HG03439 (cell line): ENCODE measurements at regions not wholly inside any gene's neighbourhood (a gene's known extent, or its start where the extent isn't known, plus 50 kb on each side); places are given as distances from the start of the nearest gene placed in this dataset.
A peak's percentile ranks its signal among the peaks of the same experiment; 100 is the strongest.

ENCODE experiments used
- ATAC-seq: cut with Tn5 transposase; IDR thresholded peaks from one replicate; pipeline ENCODE4 v1.9.1; 2021; ENCODE audit warnings: mild to moderate bottlenecking, moderate library complexity; ENCODE audit not compliant: unreplicated experiment

DNA sequence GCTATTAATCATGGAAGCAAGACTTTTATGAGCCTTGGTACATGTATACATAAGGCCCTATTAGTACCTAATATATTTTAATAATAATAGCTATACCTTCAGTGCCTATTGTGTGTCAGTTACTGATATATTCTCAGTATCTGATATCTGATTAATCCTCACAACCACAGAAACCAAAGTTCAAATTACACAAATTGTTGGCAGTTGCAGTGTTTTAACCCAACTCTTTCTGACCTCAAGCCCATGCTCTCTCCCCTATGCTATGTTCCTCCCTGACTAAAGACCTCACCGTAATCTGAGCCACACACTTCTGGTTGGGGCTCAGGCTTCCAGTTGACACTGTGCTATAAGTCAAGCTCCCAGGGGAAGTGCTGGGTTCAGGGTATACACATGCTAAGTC lies 214.4 kb downstream of the SPTSSA start:
- no peak for ATAC-seq

DNA sequence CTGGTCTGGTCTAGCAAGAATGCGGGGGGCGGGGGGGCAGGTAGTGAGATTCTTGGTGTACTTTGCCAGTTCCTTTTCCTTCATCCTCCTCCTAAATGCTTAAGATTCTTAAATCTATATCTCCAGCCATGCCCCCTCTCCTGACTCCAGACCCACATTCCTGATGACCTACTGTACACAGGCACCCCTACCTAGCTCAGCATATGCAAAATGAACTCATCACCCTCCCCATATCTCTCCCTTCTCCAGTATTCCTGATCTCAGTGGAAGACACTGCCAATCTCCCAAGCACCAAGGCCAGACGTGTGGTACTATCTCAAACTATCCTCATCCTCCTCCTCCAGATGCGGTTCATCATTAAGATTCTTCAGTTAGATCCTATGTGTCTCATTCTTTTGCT lies 215.8 kb downstream of the SPTSSA start:
- ATAC-seq = no peak

DNA sequence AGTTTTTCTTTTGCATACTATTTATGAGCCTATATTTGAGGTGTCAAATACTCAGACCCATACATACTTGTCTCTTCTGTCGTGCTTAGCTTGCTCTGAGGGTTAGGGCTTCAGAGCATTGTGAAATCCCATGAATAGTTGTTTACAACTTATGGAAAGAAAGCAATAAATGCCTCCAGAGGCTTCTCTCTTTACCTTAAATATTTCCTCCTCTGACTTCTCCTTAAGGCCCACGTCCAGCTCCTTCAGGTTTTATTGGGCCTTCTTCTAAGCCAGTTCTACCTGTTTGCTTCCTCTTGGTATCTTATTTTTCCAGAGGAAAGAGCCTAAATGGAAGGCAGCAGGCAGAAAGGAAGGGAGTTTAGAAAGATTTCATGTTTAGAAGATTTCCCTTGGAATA lies 218.6 kb downstream of the SPTSSA start:
- ATAC-seq = no peak

DNA sequence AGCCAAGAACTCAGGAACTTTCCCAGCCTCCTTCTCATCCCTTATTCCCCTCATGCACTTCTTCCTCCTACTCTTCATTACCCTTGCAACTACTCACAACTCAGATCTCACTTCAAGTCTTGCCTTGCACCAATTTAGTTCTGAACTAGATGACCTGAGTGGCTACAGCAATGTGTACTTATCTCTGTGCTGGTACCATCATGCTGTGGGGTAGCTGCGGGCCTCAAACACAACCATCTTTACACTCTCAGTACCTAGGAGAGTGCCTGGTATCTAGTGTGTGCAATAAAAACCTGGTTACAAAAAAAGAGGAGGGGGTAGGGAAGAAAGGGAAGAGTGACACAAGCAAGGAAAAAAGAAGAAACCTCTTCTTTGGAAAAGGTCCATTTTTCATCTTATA lies 219.0 kb downstream of the SPTSSA start:
- no peak for ATAC-seq

DNA sequence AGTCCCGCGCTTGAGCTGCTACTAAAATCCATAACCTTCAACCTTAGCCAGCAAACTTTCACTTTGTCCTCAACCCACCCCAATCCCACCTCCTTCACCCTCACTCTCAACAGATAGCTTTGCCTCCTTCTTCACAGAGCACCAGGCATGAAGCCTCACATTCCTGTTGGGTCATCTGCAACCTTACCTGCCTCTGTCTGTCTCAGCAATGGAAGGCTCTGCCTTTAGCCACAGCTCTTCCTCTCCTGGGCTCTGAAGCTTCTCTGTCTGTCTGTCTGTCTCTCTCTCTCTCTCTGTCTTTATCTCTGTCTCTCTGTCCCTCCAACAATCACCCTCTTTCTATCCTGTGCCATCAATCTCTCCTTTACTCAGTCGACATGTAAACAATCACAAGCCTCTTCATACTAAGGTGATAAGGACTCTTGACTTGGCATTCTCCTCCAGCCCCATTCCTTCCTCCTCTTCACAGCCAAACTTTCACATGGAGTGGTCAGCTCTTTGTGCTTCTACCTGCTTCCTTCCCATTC lies 220.8 kb downstream of the SPTSSA start:
- no peak for ATAC-seq

DNA sequence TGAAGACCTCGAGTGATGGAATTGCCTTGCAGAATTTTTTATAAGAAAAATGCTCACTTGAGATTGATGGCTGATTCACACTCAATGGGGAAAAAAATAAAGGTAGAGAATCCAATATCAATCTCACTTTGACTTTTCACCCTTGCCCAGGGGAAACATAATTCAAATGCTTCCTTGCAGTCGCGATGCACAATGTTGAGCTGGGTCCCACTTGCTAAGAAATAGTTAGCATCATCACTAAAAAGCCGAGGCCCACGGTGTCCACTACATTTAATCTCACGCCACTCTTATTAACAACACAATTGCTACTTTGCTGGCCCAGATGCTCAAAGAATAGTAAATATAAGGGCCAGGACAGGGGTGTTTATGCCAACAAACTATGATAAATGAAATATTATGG lies 223.4 kb downstream of the SPTSSA start:
- ATAC-seq = no peak

DNA sequence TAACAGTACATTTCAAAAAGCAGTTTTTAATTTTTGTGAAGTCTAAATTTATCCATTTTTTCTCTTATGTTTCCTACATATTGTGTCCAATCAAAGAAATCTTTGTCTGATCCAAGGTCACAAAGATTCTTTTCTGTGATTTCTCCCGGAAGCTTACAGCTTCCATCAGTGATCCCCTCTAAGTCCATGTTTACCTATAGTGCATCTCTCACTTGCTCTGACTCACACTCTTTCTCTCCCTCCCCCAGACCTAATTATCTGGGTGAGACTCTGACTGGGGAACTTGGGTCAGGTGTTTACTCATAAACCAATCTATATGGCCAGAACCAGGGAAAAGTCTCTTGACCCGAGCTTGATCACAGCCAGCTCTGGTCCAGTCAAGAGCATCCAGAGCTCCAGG lies 224.4 kb downstream of the SPTSSA start:
- ATAC-seq = no peak

DNA sequence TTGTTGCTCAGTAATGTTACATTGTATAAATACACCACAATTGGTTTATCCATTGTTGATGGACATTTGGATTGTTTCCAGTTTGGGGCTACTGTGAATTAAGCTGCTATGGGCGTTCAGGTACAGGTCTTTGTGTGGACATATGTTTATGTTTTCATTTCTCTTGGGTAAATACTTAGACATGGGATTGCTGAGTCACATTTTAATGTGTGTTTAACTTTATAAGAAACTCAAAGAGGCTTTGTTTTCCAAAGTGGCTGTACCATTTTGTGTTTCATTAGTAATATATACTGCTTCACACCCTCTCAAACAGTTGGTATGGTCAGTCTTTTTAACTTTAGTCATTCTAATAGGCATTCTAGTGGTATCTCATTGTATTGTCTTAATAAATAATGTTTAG lies 225.0 kb downstream of the SPTSSA start:
- no peak for ATAC-seq

DNA sequence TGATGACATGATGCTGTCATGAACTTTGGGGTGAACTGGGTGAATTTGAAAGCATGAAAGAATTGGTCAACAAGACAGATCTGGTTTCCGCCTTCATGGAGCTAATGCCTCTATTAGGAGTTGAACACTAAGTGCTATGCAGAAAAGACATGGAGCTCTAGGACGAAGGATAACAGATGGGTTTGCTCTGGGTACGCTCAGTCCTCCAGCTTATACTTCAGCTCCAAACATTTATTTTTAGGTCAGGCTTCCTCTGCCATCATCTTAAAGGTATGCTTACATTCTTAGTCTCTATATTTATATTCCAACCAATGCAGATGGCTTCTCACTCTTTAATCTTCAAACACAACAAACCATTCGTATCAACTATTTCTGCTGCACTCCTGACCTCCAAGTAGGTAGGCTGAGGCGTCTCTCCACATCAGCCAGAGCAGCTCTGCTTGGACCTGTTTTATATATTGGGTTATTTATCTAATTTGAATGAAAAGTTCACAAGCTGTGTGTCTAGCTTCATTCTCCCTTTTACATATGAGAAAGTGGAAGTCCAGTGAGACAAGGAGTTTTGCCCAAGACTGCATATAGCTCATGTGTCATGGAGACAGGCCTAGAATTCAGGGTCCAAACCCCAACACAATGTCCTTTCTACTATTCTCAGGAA lies 226.3 kb downstream of the SPTSSA start:
- ATAC-seq = no peak

DNA sequence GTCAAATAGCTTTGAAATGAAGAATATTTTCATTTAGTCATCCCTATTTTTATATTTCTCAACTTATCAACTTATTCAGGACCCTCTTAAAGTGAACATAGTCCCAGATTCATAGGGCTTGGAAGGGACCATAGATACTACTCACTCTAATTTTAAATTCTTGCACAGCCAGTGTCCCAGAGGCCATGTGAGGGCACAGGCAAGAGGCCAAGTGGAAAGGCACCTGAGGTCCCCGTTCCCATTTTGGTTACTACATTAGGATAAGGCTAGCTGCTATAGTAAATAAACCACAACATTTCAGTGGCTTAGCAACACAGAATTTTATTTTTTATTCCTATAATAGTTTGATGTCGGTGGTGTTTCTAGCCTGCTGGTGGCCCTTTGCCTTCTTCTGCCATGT lies 227.8 kb downstream of the SPTSSA start:
- no peak for ATAC-seq

DNA sequence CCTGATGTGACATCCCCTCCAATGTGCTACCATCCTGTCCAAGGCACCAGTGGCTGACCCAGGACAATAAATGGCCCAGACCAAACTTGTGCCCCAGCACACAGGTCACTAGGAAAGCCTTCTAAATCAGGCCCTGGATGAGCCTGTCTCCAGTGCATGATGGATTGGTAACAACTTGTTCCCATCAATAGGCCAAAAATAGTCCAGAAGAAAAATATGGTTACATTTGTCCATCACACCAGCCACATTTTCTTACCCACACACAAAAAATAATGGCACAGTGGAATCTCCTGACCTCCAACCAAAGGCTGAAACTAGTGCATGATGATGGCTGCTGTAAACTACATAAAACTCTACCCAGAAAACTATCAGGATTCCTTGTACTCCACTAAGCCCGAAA lies 228.4 kb downstream of the SPTSSA start:
- ATAC-seq = no peak

DNA sequence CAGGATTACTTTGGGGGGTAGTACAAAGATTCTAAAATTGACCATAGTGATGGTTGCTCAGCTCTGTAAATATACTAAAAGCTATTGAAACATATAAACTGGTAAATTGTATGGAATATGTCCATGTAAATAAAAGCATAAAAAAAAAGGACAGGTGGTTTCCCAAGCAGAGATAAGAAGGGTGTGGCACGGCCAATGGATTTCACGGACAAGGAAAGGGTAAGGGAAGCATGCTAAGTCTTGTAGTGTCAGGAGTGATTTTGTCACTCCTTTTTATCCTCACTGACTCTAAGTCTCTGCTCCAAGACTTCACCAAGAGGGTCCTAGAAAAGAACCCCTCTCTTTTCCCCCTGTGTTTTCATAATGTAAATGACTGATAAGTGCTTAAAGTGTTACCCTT lies 229.2 kb downstream of the SPTSSA start:
- no peak for ATAC-seq

DNA sequence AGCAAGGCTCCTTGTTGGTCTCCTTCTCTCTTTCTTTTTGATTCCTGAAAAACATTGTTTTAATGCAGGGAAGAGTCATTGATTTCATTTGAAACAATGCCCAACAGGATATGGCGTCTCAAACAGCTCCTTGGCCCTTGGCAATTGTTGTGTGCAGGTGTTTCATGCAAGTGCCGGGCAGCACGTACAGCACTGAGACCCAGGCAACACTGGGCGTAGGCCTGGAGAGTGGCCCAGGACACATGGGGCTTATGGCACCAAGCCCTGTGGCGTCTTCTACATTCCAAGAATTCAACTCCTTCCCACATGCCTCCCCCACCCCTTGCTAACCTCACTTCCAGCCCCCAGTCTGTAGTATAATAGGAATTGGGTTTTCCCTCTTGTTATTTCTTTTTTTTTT lies 230.4 kb downstream of the SPTSSA start:
- no peak for ATAC-seq

DNA sequence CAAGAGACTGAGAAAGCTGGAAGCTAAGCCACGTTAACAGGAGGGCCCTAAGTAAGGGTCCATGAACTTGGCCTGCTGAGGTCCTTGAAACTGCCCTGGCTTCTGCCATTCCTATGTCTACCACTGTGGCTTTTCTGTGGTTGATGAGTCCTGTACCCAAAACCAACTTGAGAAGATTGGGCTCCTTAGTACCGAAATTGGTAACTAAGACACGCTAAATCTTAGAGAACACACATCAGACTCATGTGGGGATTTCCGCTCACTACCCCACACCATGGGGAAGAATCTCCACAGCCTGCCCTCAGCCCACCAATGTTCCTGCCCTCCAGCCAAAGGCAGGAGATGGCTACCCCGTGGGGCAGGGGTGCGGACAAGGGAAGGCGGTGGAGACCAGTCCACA lies 232.9 kb downstream of the SPTSSA start:
- no peak for ATAC-seq

DNA sequence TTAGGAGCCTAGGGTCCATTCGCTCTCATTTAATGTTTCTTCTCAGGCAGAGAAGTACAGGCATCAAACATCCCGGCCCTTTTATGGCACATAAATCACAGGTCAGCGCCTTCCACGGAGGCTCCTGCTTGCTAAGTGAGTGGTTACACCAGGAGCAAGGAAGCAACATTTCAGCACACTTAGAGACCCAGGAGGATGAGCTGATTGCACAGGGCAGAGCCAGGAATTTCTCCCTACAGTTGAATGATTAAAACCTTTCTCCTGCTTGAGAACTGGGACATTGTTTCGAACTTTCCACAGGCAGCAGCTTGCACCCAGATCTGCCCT lies 233.4 kb downstream of the SPTSSA start:
- ATAC-seq = no peak

DNA sequence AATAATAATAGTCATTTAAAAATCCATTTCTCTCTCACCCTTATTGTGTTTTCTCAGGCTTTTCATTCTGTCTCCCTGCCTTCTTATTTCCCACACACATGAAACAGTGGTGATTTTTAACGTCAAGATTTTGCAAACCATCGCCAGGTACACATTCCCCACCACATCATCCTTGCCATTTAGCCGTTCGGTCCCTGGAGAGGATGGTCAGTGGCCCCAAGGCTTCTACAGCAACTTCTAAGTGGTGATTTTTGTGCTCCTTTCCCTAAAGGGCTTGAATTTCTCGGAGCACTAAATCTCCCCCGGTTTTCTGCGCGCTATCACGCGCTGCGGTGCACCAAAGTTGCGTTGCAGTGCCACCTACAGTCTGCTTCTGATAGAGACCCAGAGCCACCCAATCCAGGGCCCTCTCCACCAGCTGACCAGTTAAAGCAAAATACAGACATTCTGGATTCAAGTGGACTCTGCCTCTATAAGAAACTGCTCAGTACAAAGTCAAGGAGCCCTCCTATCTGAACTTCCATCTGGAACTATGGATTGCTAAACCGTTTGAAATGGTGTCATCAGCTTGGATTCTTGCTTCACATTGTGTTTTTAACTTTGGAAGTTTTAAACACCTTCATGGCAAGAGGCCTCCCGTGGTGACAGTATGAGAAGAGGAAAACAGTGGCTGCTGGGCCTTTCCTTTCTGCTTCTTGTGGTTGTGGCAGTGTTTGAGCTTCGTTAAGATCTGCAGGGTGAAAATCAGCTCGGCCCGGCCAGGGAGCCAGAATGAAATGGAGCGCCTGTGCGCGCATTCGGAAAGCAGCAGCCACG lies 234.0 kb downstream of the SPTSSA start:
- peak; percentile 88 for ATAC-seq

DNA sequence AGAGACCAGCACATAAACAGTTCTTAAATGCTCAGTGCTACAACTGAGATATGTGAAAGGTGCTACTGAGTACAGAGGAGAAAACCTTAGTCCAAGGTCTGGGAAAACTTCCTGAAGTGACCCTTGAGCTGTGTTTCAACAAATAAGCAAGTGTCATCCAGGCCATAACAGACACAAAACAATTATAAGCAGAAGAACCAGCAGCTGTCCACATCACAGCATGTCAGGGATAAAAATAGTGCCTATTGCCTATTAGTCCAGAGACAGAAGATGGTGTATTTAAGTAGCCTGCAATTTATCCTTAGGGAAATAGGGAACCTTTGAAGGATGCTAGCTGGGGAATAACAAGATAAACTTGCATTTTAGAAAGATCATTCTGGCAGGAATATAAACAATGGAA lies 237.8 kb downstream of the SPTSSA start:
- no peak for ATAC-seq

DNA sequence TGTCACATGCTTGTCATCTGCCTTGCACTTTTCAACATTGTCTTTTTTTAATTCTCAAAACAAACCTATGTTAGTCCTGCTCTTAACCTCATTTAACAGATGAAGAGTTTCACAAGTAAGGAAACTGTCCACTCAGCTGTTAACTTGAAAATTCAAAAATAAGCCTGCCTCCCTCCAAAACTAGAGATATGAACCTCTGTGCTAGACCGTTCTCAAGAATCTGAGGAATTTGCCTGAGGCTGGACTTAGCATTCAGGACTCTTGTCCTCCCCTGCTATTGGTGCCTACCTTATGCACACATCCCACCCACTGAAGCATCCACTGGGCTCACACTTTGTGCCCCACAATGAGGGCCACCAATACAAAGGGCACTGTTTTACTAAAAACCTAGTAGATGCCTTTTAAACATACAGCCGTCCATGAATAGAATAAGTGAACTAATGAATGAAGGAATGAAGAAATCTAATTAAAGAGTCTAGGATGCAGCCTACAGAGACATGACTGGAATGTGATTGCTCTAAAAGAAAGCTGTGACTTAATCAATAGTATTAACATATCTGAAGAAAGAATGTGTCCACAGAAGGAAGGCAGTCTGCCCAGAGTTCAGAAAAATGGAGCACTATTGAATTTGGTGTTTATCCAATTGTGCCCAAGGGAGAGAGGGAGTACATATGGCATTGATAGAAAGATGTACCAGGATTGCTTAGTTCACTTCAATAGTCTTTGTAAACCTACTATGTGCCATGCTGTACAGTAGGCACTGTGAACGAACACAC lies 238.5 kb downstream of the SPTSSA start:
- ATAC-seq = no peak

DNA sequence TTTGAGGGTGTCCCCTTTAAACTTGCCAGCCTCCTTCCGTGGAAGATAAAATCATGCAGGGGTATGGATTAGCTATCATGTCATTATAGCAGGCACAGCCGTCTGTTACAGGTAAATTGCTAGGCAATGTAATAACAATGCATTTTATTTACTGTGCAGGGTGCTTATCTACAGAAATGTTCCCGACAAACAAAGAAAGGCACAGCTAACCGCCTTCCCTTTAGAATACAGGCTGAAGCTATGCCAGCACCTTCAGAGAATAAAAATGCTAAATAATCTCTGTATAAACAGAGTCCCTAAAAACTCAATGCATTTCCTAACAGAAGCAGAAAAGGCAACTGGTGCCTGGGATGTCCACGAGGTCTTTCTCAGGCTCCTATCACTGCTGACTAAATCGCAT lies 239.2 kb downstream of the SPTSSA start:
- ATAC-seq = no peak

DNA sequence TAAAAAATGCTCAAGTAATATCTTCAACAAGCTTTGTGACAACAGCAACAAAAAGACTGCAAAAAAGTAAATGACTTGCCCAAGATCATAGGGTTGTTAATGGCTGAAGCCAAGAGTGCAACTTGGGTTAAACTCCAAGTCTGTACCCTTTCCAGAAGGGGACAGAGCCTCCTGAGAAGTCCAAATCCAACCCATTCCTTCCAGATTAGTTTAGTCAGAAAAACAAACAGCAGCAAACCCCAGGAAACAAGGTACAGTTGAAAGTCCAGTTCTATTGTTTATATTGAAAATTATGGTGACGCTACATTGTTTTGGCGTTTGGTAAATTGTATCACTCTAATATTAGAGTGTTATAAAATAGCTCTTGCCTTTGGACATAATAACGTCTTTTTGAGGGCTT lies 239.9 kb downstream of the SPTSSA start:
- no peak for ATAC-seq

DNA sequence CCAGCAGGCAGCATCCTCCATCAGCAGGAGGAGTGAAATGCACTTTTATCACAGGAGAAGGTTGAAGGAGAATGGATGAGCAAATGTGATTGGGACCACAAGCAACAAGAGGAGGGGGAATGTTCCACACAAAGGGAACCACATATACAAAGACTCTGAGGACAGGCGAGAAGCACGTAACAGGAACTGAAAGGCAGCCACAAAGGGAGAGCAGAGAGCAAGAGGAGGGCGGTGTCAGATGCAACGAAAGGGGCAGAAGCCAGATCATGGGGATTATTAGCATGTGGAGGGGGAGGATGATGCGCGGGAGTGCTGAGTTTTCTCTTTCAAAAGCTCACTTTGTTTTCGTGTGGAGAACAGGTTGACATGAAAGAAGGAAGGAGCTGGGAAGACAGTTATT lies 241.1 kb downstream of the SPTSSA start:
- ATAC-seq = no peak

DNA sequence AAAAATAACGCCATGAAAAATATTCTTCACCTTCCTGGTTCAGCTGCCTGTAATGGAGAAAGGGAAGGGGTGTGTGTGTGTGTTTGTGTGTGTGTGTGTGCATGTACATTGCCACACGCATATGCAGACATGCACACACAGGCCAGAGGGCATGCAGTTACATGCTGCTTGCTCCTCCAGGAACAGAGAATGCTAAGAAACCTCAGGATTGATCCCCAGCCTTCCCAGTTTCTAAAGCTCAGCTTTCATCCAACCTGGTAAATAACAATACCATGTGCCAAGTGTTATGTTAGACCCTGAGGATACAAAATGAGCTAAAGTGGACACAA lies 241.7 kb downstream of the SPTSSA start:
- no peak for ATAC-seq
